HCT116 (cell line): ENCODE measurements at regions not wholly inside any gene's neighbourhood (a gene's known extent, or its start where the extent isn't known, plus 50 kb on each side); places are given as distances from the start of the nearest gene placed in this dataset.

Experiments
- CEBPB ChIP-seq: IDR thresholded peaks from 2 replicates; pipeline ENCODE4 v1.6.1; 2012; ENCODE audit warnings: low read depth
- POLR2A ChIP-seq: IDR thresholded peaks from 2 replicates; pipeline ENCODE4 v1.7.0; 2011; ENCODE audit warnings: borderline replicate concordance; ENCODE audit not compliant: insufficient read depth, insufficient read length; ENCODE audit errors: extremely low read depth
- TF ChIP-seq, protein P1 (sequence below), 3 experiments: fragments of 200-600 bp in 1 of 3; sonication (generic) in 1 of 3; IDR thresholded peaks in 2 of 3; conservative IDR thresholded peaks in 1 of 3; 2 replicates each; pipeline ENCODE4 v1.5.1; 2012 to 2017; ENCODE audit warnings: low read depth in 2 of 3, low read length in 2 of 3, antibody characterized with exemption in 1 of 3, borderline replicate concordance in 1 of 3, control low read depth in 1 of 3, mild to moderate bottlenecking in 1 of 3, mixed read lengths in 1 of 3, mixed run types in 1 of 3, moderate library complexity in 1 of 3; ENCODE audit not compliant: insufficient read depth in 1 of 3

DNA sequence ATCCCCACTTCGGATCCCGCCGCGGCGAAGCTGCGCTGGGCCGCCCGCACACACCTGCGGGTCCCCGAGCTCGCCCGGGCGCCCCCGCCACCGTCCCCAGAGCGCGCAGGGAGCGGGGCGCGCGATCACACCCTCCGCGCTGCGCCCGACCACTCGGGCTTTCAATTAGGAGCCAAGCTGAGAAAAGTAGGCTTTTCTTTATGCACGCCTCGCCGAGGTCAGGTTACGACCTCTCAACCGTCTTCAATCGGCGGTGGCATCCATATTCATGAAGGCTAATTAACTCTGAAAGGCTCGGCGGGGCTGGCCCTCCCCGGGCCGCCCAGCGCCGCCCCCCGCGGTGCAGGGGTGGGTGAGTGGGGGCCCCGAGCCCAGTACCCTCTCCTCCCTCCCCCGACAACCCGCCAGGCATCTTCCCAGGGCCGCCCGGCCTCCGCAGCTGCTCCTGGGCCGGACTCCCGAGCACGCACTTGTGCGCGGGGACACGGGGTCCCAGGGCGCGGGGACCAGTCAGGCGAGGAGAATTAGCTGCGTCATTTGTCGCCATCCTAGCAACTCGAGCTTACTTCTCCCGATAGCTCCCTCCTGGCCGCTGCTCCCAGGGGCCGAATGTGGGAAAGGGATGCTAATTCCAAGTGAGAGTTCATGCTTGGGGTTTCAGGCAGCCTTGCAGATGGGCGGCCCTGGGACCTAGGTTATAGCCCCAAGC lies 155.5 kb upstream of the LYZL2 start:
- TF ChIP-seq, protein P1, sequence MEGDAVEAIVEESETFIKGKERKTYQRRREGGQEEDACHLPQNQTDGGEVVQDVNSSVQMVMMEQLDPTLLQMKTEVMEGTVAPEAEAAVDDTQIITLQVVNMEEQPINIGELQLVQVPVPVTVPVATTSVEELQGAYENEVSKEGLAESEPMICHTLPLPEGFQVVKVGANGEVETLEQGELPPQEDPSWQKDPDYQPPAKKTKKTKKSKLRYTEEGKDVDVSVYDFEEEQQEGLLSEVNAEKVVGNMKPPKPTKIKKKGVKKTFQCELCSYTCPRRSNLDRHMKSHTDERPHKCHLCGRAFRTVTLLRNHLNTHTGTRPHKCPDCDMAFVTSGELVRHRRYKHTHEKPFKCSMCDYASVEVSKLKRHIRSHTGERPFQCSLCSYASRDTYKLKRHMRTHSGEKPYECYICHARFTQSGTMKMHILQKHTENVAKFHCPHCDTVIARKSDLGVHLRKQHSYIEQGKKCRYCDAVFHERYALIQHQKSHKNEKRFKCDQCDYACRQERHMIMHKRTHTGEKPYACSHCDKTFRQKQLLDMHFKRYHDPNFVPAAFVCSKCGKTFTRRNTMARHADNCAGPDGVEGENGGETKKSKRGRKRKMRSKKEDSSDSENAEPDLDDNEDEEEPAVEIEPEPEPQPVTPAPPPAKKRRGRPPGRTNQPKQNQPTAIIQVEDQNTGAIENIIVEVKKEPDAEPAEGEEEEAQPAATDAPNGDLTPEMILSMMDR (IDR thresholded peaks at IDR 0.05 in 2 of 3, conservative IDR thresholded peaks at IDR 0.05 in 1 of 3; ENCODE audit: borderline replicate concordance in 1 of 3, insufficient read depth in 1 of 3, low read depth in 2 of 3, low read length in 2 of 3) = no peak
- no peak for TF ChIP-seq CEBPB
- no peak for TF ChIP-seq POLR2A
